GM18508 (cell line): ENCODE measurements at regions not wholly inside any gene's neighbourhood (a gene's known extent, or its start where the extent isn't known, plus 50 kb on each side); places are given as distances from the start of the nearest gene placed in this dataset.
"Not testable (repeated sequence)": the region's sequence is repeated elsewhere in the genome, so short reads cannot be mapped to it uniquely, and the experiment has no call there.

Source experiments
- ATAC-seq: cut with Tn5 transposase; IDR thresholded peaks from one replicate; pipeline ENCODE4 v1.9.1; 2021; ENCODE audit warnings: moderate number of reproducible peaks; ENCODE audit not compliant: insufficient read depth, unreplicated experiment

DNA sequence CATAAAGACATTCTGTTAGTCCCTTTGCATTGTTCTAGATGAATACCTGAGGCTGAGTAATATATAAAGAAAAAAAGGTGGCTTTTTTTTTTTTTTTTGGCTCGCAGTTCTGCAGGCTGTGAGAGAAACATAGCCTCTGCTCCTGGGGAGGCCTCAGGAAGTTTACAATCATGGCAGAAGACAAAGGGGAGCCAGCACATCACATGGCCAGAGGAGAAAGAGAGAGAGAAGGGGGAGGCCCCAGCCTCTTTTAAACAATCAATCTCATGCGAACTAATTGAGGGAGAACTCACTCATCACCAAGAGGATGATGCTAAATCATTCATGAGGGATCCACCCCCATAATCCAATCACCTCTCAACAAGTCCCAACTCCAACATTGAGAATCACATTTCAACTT, 364.0 kb upstream of the EPHA5 start:
- ATAC-seq = no peak

DNA sequence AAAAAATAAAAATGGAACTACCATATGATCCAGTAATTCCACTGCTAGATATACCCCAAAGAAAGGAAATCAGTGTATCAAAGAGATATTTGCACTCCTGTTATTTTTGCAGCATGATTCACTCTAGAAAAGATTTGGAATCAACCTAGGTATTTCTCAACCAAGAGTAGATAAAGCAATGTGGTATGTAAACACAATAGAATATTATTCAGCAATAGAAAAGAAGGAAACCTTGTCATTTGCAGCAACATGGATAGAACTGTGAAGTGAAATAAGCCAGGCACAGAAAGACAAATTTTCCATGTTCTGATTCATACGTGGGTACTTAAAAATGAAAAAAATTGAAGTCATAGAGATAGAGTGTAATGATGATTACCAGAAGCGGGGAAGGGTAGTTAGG, 362.3 kb upstream of the EPHA5 start:
- ATAC-seq = no peak

DNA sequence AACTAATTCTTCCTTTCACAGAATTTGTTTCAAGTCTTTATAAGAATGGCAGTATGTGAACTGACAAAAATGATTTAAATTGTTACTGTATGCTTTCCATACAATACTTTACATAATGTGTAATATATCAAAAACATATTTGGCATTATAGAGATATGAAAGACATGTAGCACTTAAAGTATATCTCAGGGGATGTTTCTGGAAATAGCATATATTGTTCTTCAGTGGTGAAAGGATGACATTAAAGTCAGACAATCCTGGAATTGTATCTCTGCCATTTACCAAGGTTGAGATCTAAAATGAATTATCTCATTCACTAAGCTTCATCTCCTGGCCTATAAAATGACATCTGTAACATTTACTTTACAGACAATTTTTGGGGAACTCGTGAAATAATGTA, 358.4 kb upstream of the EPHA5 start:
- no peak for ATAC-seq

DNA sequence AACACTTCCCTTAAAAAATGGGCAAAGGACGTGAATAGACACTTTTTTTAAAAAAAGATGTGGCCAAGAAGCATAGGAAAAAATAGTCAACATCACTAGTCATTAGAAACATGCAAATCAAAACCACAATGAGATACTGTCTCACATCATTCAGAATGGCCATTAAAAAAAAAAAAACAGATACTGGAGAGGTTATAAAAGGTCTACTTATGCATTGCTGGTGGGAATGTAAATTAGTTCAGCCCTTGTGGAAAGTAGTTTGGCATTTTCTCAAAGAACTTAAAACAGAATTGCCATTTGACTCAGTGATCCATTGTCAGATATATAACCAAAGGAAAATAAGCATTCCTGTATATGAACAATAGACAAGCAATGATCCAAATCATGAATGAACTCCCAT, 352.8 kb upstream of the EPHA5 start:
- no peak for ATAC-seq

DNA sequence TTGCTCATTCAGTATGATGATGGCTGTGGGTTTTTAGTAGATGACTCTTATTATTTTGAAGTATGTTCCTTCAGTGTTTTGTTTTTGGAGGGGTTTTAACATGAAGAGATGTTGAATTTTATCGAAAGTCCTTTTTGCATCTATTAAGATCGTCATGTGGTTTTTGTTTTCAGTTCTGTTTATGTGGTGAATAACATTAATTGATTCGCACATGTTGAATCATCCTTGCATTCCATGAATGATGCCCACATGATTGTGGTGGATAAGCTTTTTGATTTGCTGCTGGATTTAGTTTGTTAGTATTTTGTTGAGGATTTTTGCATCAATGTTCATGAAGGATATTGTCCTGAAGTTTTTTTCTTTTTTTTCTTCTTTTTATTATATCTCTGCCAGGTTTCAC, 347.4 kb upstream of the EPHA5 start:
- ATAC-seq = no peak

DNA sequence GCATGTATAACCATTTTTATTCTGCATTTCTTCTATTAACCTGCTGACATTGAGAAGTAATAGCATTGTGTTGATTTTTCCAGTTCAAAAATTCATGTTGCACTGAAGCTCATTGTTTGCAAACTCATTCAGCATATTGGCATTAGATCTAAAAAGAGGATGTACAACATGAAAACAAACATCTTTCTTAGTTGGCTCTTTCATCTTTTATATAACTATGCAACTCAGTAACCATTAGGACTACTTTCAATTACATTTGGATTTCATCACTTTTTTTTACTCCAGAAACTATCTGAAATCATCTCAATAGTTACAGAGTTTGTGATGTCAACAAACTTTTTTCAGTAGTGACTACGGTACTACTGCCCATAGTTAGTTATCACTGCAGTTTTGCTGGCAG, 346.0 kb upstream of the EPHA5 start:
- ATAC-seq = no peak

DNA sequence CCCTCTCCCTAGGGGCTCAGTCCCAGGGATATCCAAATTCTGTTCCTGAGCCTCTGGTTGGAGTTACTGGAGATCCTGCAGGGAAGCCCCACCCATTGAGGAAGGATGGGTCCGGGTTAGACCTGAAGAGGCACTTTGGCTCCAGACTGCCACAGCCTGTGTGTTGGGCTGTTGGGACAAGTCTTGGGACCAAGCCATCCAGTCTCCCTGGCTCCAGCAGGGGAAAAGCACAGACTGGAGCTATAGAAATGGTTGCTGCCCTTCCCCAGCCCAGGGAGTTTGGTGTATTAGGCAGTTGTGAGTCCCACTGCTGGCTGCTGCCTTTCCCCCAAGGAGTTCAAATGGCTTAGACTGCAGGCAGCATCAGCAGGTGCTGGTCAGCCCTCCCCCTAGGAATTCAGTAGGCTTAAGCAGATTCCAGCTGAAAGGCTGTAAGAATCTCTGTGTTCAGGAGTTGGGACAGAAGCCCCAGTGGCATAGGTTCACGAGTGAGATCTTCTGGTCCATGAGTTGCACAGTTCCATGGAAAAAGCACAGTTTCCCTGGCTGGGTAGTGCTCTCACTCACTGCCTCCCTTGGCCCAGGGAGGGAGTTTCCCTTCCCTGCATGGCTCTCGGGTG, 344.0 kb upstream of the EPHA5 start:
- ATAC-seq = no peak

DNA sequence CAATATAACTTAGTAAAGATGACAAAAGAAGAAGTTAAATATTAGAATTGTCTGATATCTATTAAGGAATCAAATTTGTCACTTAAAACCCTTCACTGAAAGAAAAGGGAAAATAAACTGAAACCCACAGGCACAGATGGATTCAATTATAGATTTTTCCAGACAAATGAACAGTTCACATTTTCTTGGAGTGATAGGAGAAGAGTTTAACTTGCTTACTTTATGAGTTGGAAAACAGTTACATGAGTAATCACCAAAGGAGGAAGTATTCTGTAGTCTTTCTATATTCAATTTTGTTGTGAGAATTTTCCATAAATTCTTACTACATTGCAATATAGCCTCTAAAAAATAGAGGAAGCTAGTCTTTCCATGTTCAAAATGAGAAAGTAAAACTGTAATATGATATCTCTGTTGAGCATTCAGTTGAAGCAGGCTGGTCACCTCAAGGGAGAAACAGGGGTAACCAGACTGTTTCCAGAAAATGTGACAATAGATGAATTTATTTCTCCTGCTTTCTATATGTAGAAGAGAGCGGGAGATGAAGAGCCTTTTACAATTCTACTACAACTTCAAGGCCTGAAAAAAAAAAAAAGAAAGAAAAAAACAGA, 330.3 kb upstream of the EPHA5 start:
- no peak for ATAC-seq

DNA sequence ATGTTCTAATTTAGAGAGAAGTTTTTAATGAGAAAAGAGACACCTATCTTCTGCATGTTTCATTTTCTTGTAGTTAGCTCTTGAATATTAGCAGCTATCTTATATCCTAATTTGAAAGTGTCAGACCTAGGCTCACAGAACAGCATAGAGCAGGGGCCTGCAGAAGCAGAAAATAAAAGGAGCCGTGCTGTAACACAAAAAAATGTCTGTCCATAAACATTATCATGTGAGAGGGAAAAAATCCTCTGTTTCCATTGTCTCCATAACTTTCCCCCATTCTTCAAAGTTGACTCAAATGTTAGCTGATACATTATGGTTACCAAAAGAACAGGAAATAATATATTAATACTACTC, 329.2 kb upstream of the EPHA5 start:
- ATAC-seq = no peak

DNA sequence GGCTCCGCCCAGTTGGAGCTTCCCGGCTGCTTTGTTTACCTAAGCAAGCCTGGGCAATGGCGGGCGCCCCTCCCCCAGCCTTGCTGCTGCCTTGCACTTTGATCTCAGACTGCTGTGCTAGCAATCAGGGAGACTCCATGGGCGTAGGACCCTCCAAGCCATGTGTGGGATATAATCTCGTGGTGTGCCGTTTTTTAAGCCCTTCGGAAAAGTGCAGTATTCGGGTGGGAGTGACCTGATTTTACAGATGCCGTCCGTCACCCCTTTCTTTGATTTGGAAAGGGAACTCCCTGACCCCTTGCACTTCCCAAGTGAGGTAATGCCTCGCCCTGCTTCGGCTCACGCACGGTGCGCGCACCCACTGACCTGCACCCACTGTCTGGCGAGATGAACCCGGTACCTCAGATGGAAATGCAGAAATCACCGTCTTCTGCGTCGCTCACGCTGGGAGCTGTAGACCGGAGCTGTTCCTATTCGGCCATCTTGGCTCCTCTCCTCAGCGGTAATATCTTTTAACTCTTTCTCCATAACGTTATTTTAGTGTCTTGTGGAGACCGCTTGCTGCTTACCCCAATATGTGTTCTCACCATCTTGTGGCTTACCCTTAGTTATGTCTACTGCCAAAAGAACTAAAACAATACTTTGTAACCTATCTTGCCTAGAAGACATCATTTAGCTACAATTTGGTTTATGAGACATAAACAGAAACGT, 328.7 kb upstream of the EPHA5 start:
- ATAC-seq = not testable (repeated sequence)

DNA sequence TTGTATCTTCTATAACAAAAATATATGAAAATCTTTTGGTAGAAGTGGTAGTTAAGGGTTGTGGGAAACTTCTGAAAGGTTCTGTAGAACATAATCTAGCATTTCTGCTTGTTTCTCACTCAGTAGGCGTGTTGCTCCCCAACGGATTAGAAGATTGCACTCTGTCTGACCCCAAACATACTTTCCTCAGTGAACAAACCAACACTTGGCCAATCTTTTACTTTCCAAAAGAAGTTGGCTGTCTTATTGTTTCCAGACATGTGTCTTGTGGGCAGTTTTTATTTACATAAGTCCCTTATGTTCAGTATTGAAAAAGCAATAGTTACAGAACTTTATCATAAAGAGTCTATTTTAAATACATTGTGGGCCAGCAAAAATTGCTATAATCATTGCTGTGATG, 312.8 kb upstream of the EPHA5 start:
- no peak for ATAC-seq

DNA sequence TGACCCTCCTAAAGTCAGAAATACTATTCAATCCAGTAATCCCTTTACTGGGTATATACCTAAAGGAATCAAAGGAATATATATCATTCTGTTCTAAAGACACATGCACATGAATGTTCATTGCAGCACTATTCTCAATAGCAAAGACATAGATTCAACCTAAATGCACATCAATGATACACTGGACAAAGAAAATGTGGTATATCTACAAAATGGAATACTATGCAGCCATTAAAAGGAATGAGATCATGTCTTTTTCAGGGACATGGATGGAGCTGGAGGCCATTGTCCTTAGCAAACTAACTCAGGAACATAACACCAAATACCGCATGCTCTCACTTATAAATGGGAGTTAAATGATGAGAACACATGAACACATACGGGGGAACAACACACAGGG, 306.0 kb upstream of the EPHA5 start:
- ATAC-seq = no peak

DNA sequence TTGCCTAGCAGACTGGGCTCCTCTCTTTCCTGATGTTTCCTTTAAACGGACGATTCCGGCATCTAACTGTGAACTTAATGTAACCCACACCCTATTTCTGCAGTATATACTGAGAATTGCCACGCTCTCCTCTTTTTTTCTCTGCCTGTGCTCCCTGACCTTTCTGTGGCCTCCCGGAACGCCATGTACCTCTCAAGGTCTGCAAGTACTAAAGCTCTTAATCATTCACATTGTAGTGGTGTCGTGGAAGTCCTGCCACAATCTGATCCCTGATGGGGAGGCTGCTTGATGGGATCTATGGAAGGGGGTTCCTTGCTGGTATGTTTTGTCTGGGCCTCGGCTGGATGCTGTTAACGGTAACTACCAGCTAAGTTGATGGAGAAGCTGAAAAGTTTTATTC, 302.9 kb upstream of the EPHA5 start:
- no peak for ATAC-seq

DNA sequence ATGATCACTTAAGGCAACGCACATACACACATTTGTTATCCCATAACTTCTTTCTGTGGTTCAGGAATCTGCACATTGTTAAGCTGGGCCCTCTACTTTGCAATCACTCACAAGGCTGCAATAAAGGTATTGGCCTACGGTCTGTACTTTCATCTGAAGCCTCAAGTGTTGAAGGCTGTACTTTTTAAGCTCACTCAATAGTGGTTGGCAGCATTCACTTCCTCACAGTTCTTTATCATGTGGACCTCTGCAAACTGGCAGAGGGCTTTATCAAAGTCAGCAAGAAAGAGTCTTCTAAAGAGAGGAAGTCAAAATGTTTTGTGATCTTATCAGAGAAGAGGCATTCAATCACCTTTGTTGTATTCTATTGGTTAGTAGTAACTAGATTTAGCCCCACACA, 301.4 kb upstream of the EPHA5 start:
- no peak for ATAC-seq

DNA sequence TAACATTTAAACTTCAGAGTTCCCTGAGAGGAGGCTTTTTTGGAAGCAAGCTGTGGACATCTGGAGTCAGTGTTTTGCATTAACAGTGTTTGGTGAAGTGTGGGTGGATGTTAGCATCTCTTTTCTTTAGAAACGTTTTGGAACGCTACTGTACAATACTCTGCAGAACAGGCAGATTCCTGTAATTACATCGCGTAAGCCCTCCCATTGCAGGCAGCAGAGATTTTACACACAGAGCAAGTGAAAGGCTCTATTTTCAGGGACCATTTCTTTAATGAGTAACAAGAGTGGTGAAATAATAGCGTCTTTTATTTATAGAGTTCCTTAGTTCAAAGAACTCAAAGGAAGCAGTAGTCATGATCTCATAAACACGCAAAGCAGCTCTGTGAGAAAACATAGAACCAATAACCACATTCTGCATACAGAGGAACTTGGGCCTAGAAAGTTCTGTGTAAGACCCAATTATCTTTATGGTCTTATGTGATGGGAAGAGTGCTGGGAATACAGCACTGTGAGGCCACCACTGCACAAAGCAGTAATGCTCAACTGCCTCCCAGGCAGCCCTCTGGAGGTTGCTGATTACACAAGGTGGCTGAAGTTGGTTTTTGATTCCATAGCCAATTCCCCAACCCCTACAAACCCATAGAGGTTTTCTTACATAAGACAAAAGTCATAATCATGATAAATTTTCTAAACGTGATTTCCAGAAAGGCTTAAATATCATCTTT, 298.7 kb upstream of the EPHA5 start:
- ATAC-seq = no peak

DNA sequence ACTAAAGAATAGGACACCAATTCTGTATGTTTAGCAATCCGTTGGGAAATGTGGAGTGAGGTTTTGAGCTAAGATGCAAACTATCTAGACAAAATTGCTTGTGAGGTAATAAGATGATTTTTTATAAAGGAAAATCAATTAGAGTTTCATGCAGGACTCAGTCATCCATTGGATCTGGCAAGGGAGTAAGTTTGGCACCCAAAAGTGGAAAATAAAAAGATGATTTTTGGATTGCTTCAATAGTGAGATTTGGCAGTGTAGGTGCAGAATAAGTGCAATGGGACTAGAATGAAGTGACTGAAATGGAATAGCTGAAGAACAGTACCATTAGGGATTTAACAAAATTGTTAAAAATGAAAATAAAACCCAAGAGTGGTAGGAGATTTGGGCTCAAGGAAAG, 290.5 kb upstream of the EPHA5 start:
- ATAC-seq = no peak

DNA sequence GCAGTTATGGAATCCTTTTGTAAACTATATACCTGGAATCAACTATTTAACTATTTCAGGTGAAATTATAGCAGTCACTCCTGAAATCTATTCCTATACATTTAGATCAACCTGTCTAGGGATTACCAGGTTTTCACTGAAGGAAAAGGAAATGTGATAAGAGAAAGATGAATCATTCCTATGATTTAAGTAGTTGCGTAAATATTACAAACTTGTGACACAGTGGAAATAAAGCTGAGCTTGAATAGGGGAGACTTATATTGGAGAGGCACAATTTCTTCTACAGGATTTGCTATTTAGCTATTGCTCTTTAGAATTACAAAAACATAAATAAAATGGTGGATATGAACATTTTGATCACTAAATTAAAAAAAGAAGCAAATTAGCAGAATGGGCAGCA, 284.1 kb upstream of the EPHA5 start:
- no peak for ATAC-seq

DNA sequence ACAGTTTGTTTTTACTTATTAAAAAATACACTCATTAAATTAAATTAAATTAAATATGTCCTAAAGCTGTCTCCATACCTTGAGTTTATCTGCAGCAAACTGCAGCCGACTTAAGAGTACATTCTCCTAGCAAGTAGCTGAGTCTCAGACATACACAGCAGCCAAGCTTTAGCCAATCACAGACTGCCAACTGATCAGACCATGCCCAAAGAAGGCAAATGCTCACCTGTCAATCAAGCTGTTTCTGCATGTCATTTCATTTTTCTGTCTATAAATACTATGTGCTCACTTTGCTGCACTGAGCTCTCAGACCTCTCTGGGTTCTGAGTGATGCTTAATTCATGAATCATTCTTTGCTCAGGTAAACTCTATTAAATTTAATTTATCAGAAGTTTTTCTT, 280.9 kb upstream of the EPHA5 start:
- ATAC-seq = no peak

DNA sequence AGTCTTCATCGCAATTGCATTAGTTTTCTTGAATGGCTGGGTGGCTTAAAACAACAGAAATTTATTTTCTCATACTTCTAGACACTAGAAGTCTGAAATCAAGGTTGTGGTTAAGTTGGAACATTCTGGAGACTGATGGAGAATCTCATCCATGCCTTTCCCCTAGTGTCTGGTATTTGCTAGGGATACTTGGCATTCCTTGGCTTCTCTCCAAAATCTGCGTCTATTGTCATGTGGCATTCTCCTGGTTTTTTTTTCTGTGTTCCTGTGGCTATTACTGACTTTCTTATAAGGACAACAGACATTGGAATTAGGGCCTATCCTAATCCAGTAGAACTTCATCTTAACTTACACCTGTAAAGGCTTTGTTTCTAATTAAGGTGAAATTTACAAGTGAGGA, 272.8 kb upstream of the EPHA5 start:
- ATAC-seq = no peak

DNA sequence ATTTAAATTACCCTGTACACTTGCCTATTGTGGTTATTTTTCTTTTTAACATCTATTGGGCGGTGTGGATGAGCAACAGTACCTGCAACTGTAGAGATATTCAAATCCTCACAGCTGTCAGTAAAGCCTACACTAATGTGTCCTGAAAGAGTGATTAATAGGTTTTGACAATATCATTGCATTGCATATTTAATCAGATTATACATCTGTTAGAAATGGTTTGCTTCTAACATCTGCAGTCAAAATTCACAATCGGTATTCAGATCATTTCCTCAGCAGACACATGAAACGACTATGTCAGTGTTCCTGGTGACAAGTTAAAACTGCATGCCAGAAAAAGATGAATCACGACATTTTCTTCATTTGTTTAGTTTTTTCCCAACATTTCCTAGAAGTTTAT, 254.6 kb upstream of the EPHA5 start:
- ATAC-seq = no peak

DNA sequence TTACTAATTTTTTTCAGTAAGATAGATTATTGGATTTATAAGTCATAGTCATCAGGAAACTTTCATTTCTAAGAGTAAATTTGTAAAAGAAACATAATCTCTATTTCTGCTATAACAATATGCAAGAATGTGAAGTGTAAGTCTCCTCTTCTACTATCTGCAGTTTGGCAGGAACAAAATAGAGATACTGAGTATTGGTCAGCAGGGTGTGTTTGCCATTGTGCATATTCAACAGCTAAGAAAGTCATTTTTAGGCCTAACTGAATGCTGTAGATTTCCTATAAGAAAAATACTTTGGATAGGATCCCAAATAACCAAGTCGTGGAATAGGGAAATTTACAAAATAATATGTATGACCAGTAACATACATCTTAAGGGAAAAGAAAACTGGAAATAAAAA, 253.3 kb upstream of the EPHA5 start:
- no peak for ATAC-seq

DNA sequence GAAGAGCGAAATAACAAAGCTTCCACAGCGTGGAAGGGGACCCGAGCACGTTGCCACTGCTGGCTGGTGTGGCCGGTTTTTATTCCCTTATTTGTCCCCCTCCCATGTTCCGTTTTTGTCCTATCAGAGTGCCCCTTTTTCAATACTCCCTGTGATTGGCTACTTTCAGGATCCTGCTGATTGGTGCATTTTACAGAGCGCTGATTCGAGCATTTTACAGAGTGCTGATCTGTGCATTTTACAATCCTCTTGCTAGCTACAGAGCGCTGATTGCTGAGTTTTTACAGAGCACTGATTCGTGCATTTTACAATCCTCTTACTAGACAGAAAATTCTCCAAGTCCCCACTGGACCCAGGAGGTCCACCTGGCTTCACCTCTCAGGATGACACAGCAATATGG, 250.9 kb upstream of the EPHA5 start:
- no peak for ATAC-seq
